ENCODE measurements at regions not wholly inside any gene's neighbourhood (a gene's known extent, or its start where the extent isn't known, plus 50 kb on each side); places are given as distances from the start of the nearest gene placed in this dataset.

DNA sequence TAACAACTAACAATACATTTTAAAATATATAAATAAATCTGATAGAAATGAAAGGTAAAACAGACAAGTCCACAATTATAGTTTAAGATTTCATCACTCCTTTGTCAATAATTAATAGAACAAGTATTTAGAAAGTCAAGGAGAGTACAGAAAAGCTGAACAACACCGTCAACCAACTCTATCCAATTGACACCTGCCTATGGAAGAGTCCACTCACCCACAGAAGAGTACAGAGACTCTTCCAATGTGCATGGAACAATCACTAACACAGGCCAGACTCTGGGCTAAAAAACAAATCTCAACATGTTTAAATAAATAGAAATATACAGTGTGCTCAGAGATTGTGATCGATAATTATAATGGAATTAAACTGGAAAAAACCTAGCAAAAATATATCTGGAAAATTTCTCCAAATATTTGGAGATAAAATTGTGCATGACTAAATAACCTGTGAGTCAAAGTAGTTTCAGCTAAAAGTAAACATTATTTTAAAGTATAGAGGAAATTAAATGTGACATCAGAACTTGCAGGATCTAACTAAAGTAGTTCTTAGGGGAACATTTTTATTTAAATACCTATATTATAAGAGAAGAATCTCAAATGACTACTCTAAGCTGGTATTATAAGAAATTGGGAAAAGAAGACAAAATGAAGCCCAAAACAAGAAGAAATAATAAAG is 109.9 kb upstream of the EGFR start:
- no peaks in the 10 kb centered on the region for H3K27me3 ChIP-seq (replicated peaks)
- no peaks in the 10 kb centered on the region for H3K36me3 ChIP-seq (replicated peaks)
- in situ Hi-C loops (cut with HindIII; ENCODE audit: low pct_ligation_motif_present, low sequenced_read_pairs) = no loop called here
- TF ChIP-seq, protein P1, sequence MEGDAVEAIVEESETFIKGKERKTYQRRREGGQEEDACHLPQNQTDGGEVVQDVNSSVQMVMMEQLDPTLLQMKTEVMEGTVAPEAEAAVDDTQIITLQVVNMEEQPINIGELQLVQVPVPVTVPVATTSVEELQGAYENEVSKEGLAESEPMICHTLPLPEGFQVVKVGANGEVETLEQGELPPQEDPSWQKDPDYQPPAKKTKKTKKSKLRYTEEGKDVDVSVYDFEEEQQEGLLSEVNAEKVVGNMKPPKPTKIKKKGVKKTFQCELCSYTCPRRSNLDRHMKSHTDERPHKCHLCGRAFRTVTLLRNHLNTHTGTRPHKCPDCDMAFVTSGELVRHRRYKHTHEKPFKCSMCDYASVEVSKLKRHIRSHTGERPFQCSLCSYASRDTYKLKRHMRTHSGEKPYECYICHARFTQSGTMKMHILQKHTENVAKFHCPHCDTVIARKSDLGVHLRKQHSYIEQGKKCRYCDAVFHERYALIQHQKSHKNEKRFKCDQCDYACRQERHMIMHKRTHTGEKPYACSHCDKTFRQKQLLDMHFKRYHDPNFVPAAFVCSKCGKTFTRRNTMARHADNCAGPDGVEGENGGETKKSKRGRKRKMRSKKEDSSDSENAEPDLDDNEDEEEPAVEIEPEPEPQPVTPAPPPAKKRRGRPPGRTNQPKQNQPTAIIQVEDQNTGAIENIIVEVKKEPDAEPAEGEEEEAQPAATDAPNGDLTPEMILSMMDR (IDR thresholded peaks at IDR 0.05; ENCODE audit: low read depth, low read length, missing control alignments) = no peak
- no peak for DNase-seq
- H3K4me3 ChIP-seq (ENCODE audit: low read depth, low read length) = no peak overlapping the region
- H3K27ac ChIP-seq = no peak overlapping the region

DNA sequence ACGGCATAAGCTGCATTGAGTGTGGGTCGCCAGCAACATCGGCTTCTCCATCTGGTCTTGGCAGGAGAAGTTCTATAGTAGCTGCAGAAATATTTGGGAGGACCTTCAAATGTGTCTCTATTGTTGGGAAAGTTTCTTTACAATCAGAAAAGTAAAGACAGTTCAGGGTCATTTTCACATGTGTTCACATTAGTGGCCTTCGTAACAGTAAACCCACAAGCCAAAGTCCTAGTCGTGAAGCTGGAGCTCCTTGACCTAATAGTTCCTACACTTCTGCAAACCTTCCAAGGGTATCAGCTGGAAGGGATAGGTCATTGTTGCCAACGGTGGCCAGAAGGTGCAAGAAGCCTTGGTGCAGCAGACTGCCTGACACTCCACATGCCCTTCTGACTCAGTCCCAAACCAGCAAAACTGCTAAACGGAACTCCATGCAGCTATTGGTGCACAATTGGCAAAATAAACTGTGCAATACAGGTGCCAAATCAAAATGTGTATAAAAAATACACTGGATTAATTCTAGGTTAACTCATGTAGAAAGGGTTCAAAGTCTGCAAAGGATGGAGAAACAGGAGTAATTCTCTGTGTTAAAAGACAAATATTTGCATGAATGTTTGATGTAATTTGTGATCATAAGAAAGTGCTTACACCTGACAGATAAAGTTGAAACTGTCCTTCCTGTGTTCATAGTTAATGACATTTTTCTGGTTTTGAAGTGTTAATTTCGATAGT is 102.8 kb upstream of the EGFR start:
- Histone ChIP-seq H3K4me3 (ENCODE audit: low read depth, low read length) (no peak overlapping the region), H3K36me3 (replicated peaks) (no peaks in the 10 kb centered on the region), H3K27me3 (replicated peaks) (no peaks in the 10 kb centered on the region), H3K27ac (no peak overlapping the region)
- in situ Hi-C loops (cut with HindIII; ENCODE audit: low pct_ligation_motif_present, low sequenced_read_pairs) = no loop called here
- DNase-seq = no peak
- TF ChIP-seq, protein P1 (IDR thresholded peaks at IDR 0.05; ENCODE audit: low read depth, low read length, missing control alignments) = no peak

DNA sequence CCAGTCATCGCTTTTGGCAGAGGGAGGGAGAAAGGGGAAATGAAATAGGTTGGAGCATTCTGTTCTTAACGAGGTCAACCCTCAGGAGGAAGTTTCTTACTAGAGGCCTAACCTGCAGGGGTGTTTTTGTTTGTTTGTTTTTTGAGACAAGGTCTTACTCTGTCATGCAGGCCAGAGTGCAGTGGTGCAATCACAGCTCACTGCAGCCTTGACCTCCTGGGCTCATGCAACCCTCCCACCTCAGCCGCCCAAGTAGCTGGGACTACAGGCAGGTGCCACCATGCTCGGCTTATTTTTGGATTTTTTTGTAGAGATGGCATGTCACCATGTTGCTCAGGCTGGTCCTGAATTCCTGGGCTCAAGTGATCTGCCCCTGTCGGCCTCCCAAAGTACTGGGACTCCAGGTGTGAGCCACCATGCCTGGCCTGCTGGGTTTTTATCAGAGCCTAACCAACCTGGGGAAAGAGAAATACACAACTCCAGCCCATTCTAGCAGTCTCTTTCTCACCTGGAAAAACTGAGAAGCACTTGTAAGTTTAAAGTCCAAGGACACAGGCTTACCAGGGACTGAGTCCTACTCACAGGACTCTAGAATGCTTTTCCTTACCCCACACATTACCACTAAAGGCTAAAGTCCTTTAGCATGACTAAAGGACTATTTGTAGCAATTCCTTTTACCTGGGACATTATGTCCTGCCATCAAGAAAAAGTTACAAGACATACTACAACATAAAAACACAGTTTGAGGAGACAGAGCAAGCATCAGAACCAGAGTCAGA is 101.0 kb upstream of the EGFR start:
- TF ChIP-seq, protein P1 (IDR thresholded peaks at IDR 0.05; ENCODE audit: low read depth, low read length, missing control alignments) = no peak
- no peak for DNase-seq
- H3K4me3 ChIP-seq (ENCODE audit: low read depth, low read length) = no peak overlapping the region
- no peaks in the 10 kb centered on the region for H3K36me3 ChIP-seq (replicated peaks)
- H3K27me3 ChIP-seq (replicated peaks) = no peaks in the 10 kb centered on the region
- in situ Hi-C loops (cut with HindIII; ENCODE audit: low pct_ligation_motif_present, low sequenced_read_pairs) = no loop called here
- H3K27ac ChIP-seq = no peak overlapping the region

DNA sequence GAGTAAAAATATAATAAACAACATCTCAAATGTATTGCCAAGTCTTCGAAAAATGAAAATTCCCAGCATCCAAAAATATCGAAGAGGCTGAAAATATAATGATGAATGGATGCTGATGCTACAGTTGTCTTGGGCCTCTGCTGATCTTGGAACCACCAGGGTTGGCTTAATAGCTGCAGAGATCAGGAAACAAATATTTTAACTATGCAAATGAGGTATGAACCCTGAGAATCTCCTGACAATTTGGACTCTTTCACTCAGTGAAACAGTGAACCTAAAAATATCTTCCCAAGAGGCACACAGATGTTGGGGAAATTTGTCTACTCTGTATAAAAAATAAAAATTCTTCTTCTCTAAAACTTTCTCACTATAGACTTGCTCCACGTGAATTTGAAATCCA is 97.7 kb upstream of the EGFR start:
- TF ChIP-seq, protein P1 (IDR thresholded peaks at IDR 0.05; ENCODE audit: low read depth, low read length, missing control alignments) = no peak
- no peaks in the 10 kb centered on the region for H3K27me3 ChIP-seq (replicated peaks)
- in situ Hi-C loops (cut with HindIII; ENCODE audit: low pct_ligation_motif_present, low sequenced_read_pairs) = no loop called here
- no peak overlapping the region for H3K4me3 ChIP-seq (ENCODE audit: low read depth, low read length)
- no peak overlapping the region for H3K27ac ChIP-seq
- no peak for DNase-seq
- no peaks in the 10 kb centered on the region for H3K36me3 ChIP-seq (replicated peaks)

DNA sequence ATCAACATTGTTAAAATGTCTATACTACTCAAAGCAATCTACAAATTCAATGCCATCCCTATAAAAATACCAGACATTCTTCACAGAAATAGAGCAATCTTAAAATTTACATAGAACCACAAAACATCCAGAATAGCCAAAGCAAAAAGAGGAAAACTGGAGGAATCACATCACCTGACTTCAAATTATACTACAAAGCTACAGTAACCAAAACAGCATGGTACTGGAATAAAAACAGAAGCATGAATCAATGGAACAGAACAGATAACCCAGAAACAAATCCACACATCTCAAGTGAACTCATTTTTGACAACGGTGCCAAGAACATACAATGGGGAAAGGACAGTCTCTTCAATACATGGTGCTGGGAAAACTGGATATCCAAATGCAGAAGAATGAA is 87.3 kb upstream of the EGFR start:
- H3K27ac ChIP-seq = no peak overlapping the region
- no peaks in the 10 kb centered on the region for H3K36me3 ChIP-seq (replicated peaks)
- DNase-seq = no peak
- no peak overlapping the region for H3K4me3 ChIP-seq (ENCODE audit: low read depth, low read length)
- in situ Hi-C loops (cut with HindIII; ENCODE audit: low pct_ligation_motif_present, low sequenced_read_pairs) = no loop called here
- TF ChIP-seq, protein P1 (IDR thresholded peaks at IDR 0.05; ENCODE audit: low read depth, low read length, missing control alignments) = no peak
- no peaks in the 10 kb centered on the region for H3K27me3 ChIP-seq (replicated peaks)

All from brain microvascular endothelial cell (primary cell).